IPS-18a (cell line): ENCODE measurements at regions not wholly inside any gene's neighbourhood (a gene's known extent, or its start where the extent isn't known, plus 50 kb on each side); places are given as distances from the start of the nearest gene placed in this dataset.

Source experiments
- H3K27ac ChIP-seq: one replicate; pipeline ENCODE4 v1.5.1; 2013; ENCODE audit warnings: low read length
- H3K27me3 ChIP-seq: one replicate; pipeline ENCODE4 v1.6.1; 2013; ENCODE audit warnings: mild to moderate bottlenecking, low read length; ENCODE audit not compliant: control insufficient read depth, insufficient read depth
- H3K36me3 ChIP-seq: one replicate; pipeline ENCODE4 v1.6.1; 2013; ENCODE audit warnings: low read depth, low read length; ENCODE audit not compliant: control insufficient read depth
- H3K4me1 ChIP-seq: one replicate; pipeline ENCODE4 v1.6.1; 2013; ENCODE audit warnings: low read depth, low read length; ENCODE audit not compliant: control insufficient read depth
- H3K4me3 ChIP-seq: one replicate; pipeline ENCODE4 v1.5.1; 2013; ENCODE audit warnings: low read length
- H3K9ac ChIP-seq: one replicate; pipeline ENCODE4 v1.6.1; 2013; ENCODE audit warnings: mild to moderate bottlenecking, low read length, moderate library complexity
- H3K9me3 ChIP-seq: one replicate; pipeline ENCODE4 v1.6.1; 2013; ENCODE audit warnings: low read depth, low read length; ENCODE audit not compliant: control insufficient read depth

GRCh38 chr16:6091021-6091420 lies 993.4 kb upstream of the EEF2KMT start:
- Histone ChIP-seq H3K27ac (no peak overlapping the region), H3K36me3 (no peaks in the 10 kb centered on the region), H3K27me3 (no peaks in the 10 kb centered on the region), H3K9ac (no peak overlapping the region), H3K4me3 (no peak overlapping the region), H3K9me3 (no peaks in the 10 kb centered on the region), H3K4me1 (no peaks in the 10 kb centered on the region)

GRCh38 chr16:6081320-6081976 lies 983.9 kb upstream of the EEF2KMT start:
- H3K36me3 ChIP-seq, result no peaks in the 10 kb centered on the region
- no peaks in the 10 kb centered on the region for H3K27me3 ChIP-seq
- no peak overlapping the region for H3K4me3 ChIP-seq
- H3K4me1 ChIP-seq, result no peaks in the 10 kb centered on the region
- no peak overlapping the region for H3K27ac ChIP-seq
- no peak overlapping the region for H3K9ac ChIP-seq
- no peaks in the 10 kb centered on the region for H3K9me3 ChIP-seq

- H3K9ac ChIP-seq, result no peak overlapping the region
- no peaks in the 10 kb centered on the region for H3K36me3 ChIP-seq
- no peak overlapping the region for H3K4me3 ChIP-seq
- H3K4me1 ChIP-seq, result no peaks in the 10 kb centered on the region
- H3K27me3 ChIP-seq, result no peaks in the 10 kb centered on the region
- no peak overlapping the region for H3K27ac ChIP-seq
- H3K9me3 ChIP-seq, result no peaks in the 10 kb centered on the region
Measured at GRCh38 chr16:6076631-6077030, 979.0 kb upstream of the EEF2KMT start.

- H3K9me3 ChIP-seq, result no peaks in the 10 kb centered on the region
- H3K36me3 ChIP-seq, result no peaks in the 10 kb centered on the region
- H3K27ac ChIP-seq, result no peak overlapping the region
- no peaks in the 10 kb centered on the region for H3K27me3 ChIP-seq
- H3K4me1 ChIP-seq, result no peaks in the 10 kb centered on the region
- no peak overlapping the region for H3K9ac ChIP-seq
- H3K4me3 ChIP-seq, result no peak overlapping the region
Measured at GRCh38 chr16:6068063-6068462, 970.5 kb upstream of the EEF2KMT start.

GRCh38 chr16:6066652-6067051 lies 969.1 kb upstream of the EEF2KMT start:
- H3K36me3 ChIP-seq, result no peaks in the 10 kb centered on the region
- H3K27ac ChIP-seq, result no peak overlapping the region
- H3K4me3 ChIP-seq, result no peak overlapping the region
- H3K9ac ChIP-seq, result no peak overlapping the region
- no peaks in the 10 kb centered on the region for H3K27me3 ChIP-seq
- no peaks in the 10 kb centered on the region for H3K9me3 ChIP-seq
- no peaks in the 10 kb centered on the region for H3K4me1 ChIP-seq

GRCh38 chr16:6063526-6063925 lies 965.9 kb upstream of the EEF2KMT start:
- H3K36me3 ChIP-seq, result no peaks in the 10 kb centered on the region
- H3K9me3 ChIP-seq, result no peaks in the 10 kb centered on the region
- H3K4me3 ChIP-seq, result no peak overlapping the region
- H3K9ac ChIP-seq, result no peak overlapping the region
- H3K27ac ChIP-seq, result no peak overlapping the region
- no peaks in the 10 kb centered on the region for H3K27me3 ChIP-seq
- H3K4me1 ChIP-seq, result no peaks in the 10 kb centered on the region

- no peaks in the 10 kb centered on the region for H3K4me1 ChIP-seq
- no peaks in the 10 kb centered on the region for H3K27me3 ChIP-seq
- no peaks in the 10 kb centered on the region for H3K36me3 ChIP-seq
- no peak overlapping the region for H3K9ac ChIP-seq
- H3K9me3 ChIP-seq, result no peaks in the 10 kb centered on the region
- no peak overlapping the region for H3K27ac ChIP-seq
- H3K4me3 ChIP-seq, result no peak overlapping the region
Measured at GRCh38 chr16:6059671-6060070, 962.1 kb upstream of the EEF2KMT start.

GRCh38 chr16:6057821-6058220 lies 960.2 kb upstream of the EEF2KMT start:
- Histone ChIP-seq H3K27me3 (no peaks in the 10 kb centered on the region), H3K9me3 (no peaks in the 10 kb centered on the region), H3K4me1 (no peaks in the 10 kb centered on the region), H3K27ac (no peak overlapping the region), H3K9ac (no peak overlapping the region), H3K4me3 (no peak overlapping the region), H3K36me3 (no peaks in the 10 kb centered on the region)

- H3K36me3 ChIP-seq, result no peaks in the 10 kb centered on the region
- H3K27me3 ChIP-seq, result no peaks in the 10 kb centered on the region
- no peaks in the 10 kb centered on the region for H3K9me3 ChIP-seq
- H3K4me3 ChIP-seq, result no peak overlapping the region
- peaks cover 22% of the 10 kb centered on the region for H3K4me1 ChIP-seq
- H3K9ac ChIP-seq, result no peak overlapping the region
- no peak overlapping the region for H3K27ac ChIP-seq
Measured at GRCh38 chr16:6048017-6048416, 950.4 kb upstream of the EEF2KMT start.

- no peaks in the 10 kb centered on the region for H3K27me3 ChIP-seq
- H3K4me1 ChIP-seq, result peaks cover 22% of the 10 kb centered on the region
- H3K36me3 ChIP-seq, result no peaks in the 10 kb centered on the region
- no peaks in the 10 kb centered on the region for H3K9me3 ChIP-seq
- no peak overlapping the region for H3K4me3 ChIP-seq
- no peak overlapping the region for H3K9ac ChIP-seq
- H3K27ac ChIP-seq, result no peak overlapping the region
Measured at GRCh38 chr16:6047325-6047724, 949.7 kb upstream of the EEF2KMT start.

GRCh38 chr16:6038941-6039645 lies 941.5 kb upstream of the EEF2KMT start:
- H3K27ac ChIP-seq, result no peak overlapping the region
- peaks cover 11% of the 10 kb centered on the region for H3K4me1 ChIP-seq
- H3K9ac ChIP-seq, result no peak overlapping the region
- no peaks in the 10 kb centered on the region for H3K9me3 ChIP-seq
- no peaks in the 10 kb centered on the region for H3K27me3 ChIP-seq
- no peak overlapping the region for H3K4me3 ChIP-seq
- H3K36me3 ChIP-seq, result no peaks in the 10 kb centered on the region

GRCh38 chr16:6035161-6035560 lies 937.6 kb upstream of the EEF2KMT start:
- Histone ChIP-seq H3K9ac (no peak overlapping the region), H3K9me3 (no peaks in the 10 kb centered on the region), H3K27ac (no peak overlapping the region), H3K36me3 (no peaks in the 10 kb centered on the region), H3K4me1 (no peaks in the 10 kb centered on the region), H3K4me3 (no peak overlapping the region), H3K27me3 (no peaks in the 10 kb centered on the region)
